Stomach (tissue), 8 donors: ENCODE measurements at regions not wholly inside any gene's neighbourhood (a gene's known extent, or its start where the extent isn't known, plus 50 kb on each side); places are given as distances from the start of the nearest gene placed in this dataset.

Source experiments
- DNase-seq, 2 donors: peaks; one replicate each; pipeline versions ENCODE4 v3.0.0 to v3.0.0-alpha.2; 2013 to 2019
- H3K27ac ChIP-seq, 5 donors: fragments of 200-600 bp in 4 of 5; sonication (generic) in 4 of 5; one replicate each; pipeline ENCODE4 v1.5.1; 2013 to 2019; ENCODE audit warnings: mild to moderate bottlenecking in 1 of 5, moderate library complexity in 1 of 5
- H3K27me3 ChIP-seq, 3 donors: fragments of 200-600 bp; sonication (generic); one replicate each; pipeline ENCODE4 v1.5.1; 2017 to 2019; ENCODE audit warnings: mixed run types in 1 of 3
- H3K36me3 ChIP-seq, 4 donors: fragments of 200-600 bp; sonication (generic); 1 replicate in 3 of 4; 2 replicates in 1 of 4; pipeline ENCODE4 v1.5.1; 2016 to 2019
- H3K4me1 ChIP-seq, 4 donors: fragments of 200-600 bp; sonication (generic); one replicate each; pipeline ENCODE4 v1.5.1; 2016 to 2019
- H3K4me3 ChIP-seq, 4 donors: fragments of 200-600 bp; sonication (generic) in 3 of 4; one replicate each; pipeline ENCODE4 v1.5.1; 2016 to 2019; ENCODE audit warnings: mild to moderate bottlenecking in 1 of 4
- H3K9me3 ChIP-seq, 4 donors: fragments of 200-600 bp; sonication (generic); one replicate each; pipeline ENCODE4 v1.5.1; 2016 to 2019
- EP300 ChIP-seq: sonication (generic); formaldehyde crosslinking; IDR thresholded peaks from one replicate; pipeline ENCODE4 v1.6.1; 2017; ENCODE audit warnings: antibody characterized with exemption
- POLR2A ChIP-seq, 4 donors: fragments of 450-650 bp; IDR thresholded peaks; one replicate each; pipeline ENCODE4 v1.6.1; 2016; ENCODE audit warnings: antibody characterized with exemption in 4 of 4, control low read depth in 2 of 4, mild to moderate bottlenecking in 1 of 4, moderate library complexity in 1 of 4
- POLR2AphosphoS5 ChIP-seq, 3 donors: sonication (generic); formaldehyde crosslinking; IDR thresholded peaks; one replicate each; pipeline ENCODE4 v1.6.1; 2016; ENCODE audit warnings: antibody characterized with exemption in 3 of 3
- WGBS, 5 donors: extraction: QIAGEN DNeasy Blood & Tissue Kit in 3 of 5; methylation state at CpG; one replicate each; pipeline versions ENCODE4 v1.1.5 to v1.1.7; 2013 to 2018; 5-methylcytosine and 5-hydroxymethylcytosine counted together
- intact Hi-C: fragments of 100-400 bp; cut with DNase I; formaldehyde crosslinking; loops from one replicate; pipeline ENCODE4 v1.15.1; 2023; ENCODE audit warnings: low total_unique reads
- TF ChIP-seq, protein P1 (sequence below), 7 experiments: fragments of 450-650 bp in 4 of 7; fragments of 200-600 bp in 3 of 7; sonication (generic) in 3 of 7; IDR thresholded peaks; one replicate each; pipeline ENCODE4 v1.5.1; 2016 to 2019; ENCODE audit warnings: antibody characterized with exemption in 7 of 7, control low read depth in 2 of 7, mild to moderate bottlenecking in 1 of 7
- donor health status: healthy with polysubstance abuse.
- donor health status: Bipolar disorder and iron deficiency.
- donor health status: healthy.

DNA sequence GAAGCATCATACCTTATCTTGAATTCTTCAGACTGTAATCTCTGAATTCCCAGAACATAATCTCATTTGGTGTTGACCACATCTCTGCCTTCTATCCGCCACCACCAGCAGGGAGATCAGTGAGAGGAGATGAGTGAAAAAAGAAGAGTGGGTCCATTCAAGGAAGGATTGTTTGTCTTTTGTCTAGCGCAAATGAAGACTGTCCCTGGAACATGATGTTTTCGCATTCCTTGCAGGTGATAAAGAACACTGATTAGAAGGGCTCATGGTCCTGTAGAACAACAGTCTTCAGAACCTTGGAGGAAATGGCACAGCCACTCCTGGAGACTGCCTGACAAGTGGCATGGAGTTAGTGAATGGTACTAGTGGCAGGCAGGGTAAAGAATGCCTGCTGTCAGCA is 869.6 kb downstream of the JRKL start:
- Histone ChIP-seq H3K27ac (no peak overlapping the region), H3K4me3 (no peak overlapping the region), H3K27me3 (no peaks in the 10 kb centered on the region), H3K9me3 (no peaks in the 10 kb centered on the region), H3K36me3 (no peaks in the 10 kb centered on the region), H3K4me1 (no peaks in the 10 kb centered on the region)
- WGBS, 5 donors: 82 to 94% (median 86%) methylated on average over 3 of the region's 3 CpGs
- no peak for TF ChIP-seq EP300
- no peak for TF ChIP-seq POLR2AphosphoS5 (IDR thresholded peaks at IDR 0.05)
- TF ChIP-seq, protein P1, sequence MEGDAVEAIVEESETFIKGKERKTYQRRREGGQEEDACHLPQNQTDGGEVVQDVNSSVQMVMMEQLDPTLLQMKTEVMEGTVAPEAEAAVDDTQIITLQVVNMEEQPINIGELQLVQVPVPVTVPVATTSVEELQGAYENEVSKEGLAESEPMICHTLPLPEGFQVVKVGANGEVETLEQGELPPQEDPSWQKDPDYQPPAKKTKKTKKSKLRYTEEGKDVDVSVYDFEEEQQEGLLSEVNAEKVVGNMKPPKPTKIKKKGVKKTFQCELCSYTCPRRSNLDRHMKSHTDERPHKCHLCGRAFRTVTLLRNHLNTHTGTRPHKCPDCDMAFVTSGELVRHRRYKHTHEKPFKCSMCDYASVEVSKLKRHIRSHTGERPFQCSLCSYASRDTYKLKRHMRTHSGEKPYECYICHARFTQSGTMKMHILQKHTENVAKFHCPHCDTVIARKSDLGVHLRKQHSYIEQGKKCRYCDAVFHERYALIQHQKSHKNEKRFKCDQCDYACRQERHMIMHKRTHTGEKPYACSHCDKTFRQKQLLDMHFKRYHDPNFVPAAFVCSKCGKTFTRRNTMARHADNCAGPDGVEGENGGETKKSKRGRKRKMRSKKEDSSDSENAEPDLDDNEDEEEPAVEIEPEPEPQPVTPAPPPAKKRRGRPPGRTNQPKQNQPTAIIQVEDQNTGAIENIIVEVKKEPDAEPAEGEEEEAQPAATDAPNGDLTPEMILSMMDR (IDR thresholded peaks at IDR 0.05): no peak
- no peak for TF ChIP-seq POLR2A (IDR thresholded peaks at IDR 0.05)
- intact Hi-C loops: no loop called here
- DNase-seq: no peak

DNA sequence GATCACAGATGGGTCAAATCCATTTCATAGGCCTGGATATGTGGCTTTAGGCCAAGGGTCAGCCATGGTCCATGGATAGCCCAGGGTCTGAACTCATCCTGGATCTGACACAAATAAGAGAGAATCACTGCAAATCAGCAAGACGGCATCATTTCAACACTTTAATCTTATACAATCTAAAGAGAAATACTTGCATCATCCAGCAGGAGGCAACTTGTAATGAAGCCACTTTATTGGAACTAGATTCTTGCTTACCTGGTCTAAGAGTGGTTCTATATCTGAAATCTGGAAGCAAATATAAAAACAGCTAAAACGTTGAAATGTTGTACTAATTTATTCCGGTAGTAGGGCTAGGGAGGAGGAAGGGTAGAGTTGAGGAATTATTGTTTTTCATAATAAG is 870.1 kb downstream of the JRKL start:
- no peak overlapping the region for H3K27ac ChIP-seq
- intact Hi-C loops: no loop called here
- no peaks in the 10 kb centered on the region for H3K36me3 ChIP-seq
- no peak overlapping the region for H3K4me3 ChIP-seq
- WGBS, 5 donors: 85 to 96% (median 89%) methylated on average over 3 of the region's 3 CpGs
- no peak for DNase-seq
- no peak for TF ChIP-seq EP300
- no peak for TF ChIP-seq POLR2AphosphoS5 (IDR thresholded peaks at IDR 0.05)
- TF ChIP-seq, protein P1 (IDR thresholded peaks at IDR 0.05): no peak
- TF ChIP-seq POLR2A (IDR thresholded peaks at IDR 0.05): no peak
- no peaks in the 10 kb centered on the region for H3K9me3 ChIP-seq
- no peaks in the 10 kb centered on the region for H3K4me1 ChIP-seq
- H3K27me3 ChIP-seq: no peaks in the 10 kb centered on the region

DNA sequence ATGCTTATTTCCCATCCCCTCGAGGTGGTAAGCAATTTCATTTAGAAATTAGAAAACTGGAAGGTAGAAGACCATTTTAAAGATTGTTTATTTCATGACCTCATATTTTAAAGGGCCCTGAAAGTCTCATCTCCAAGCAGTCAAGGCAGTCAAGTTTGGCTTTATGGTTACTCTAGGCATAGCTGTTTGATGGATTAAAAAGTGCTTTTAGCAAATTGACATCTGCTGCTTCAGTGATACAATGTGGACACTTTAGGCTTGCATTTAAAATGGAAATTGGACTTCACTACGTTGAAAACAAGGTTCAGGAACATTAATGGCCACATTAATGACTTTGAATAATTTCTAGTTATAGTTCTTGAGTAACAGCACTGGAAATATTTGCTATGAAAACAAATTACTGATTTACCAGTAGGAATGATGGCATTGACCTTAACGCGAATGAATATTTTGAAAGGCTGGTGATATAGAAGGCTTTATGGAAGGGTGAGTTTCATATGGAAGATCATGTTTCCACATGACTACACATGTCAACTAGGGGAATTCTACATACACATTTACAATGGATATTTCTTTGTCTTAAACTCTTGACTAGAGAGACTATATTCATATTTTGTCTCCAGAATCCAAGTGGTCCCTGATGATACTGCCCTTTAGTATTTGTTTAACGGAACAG is 873.5 kb downstream of the JRKL start:
- Histone ChIP-seq H3K36me3 (no peaks in the 10 kb centered on the region), H3K9me3 (no peaks in the 10 kb centered on the region), H3K4me3 (no peak overlapping the region), H3K27me3 (no peaks in the 10 kb centered on the region), H3K27ac (no peak overlapping the region), H3K4me1 (no peaks in the 10 kb centered on the region)
- TF ChIP-seq, protein P1 (IDR thresholded peaks at IDR 0.05): no peak
- TF ChIP-seq EP300 (no peak), POLR2AphosphoS5 (IDR thresholded peaks at IDR 0.05) (no peak), POLR2A (IDR thresholded peaks at IDR 0.05) (no peak)
- WGBS, 5 donors: 59 to 69% (median 64%) methylated on average over 5 of the region's 5 CpGs
- intact Hi-C loops: no loop called here
- DNase-seq: no peak

DNA sequence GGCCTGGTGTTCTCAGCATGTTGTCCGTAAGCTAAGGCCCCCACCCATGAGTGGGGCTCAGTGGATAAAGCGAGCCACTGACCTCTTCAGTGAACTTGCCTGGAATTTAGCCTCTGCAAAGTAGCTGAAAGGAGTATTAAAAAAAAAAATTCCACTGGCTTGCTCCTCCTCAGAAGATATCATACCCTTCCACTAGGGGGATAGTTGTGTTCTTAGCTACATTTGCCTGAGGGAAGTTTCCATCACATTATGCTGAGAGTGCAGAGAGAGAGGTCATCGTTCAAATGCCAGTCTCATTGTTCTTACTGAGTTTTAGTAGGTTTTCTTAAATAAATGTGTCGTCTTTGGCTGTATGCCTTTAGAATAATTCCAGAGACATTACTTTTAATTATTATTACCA is 879.7 kb downstream of the JRKL start:
- WGBS, 5 donors: 63 to 71% (median 66%) methylated on average over 4 of the region's 4 CpGs
- Histone ChIP-seq H3K27ac (no peak overlapping the region), H3K4me1 (no peaks in the 10 kb centered on the region), H3K4me3 (no peak overlapping the region), H3K36me3 (no peaks in the 10 kb centered on the region), H3K27me3 (no peaks in the 10 kb centered on the region), H3K9me3 (peaks cover 0 to 14% (median 12%) of the 10 kb centered on the region in 4 donors)
- intact Hi-C loops: no loop called here
- TF ChIP-seq EP300: no peak
- TF ChIP-seq, protein P1 (IDR thresholded peaks at IDR 0.05): no peak
- no peak for DNase-seq
